Thyroid gland (tissue), 1 donor: ENCODE measurements at regions not wholly inside any gene's neighbourhood (a gene's known extent, or its start where the extent isn't known, plus 50 kb on each side); places are given as distances from the start of the nearest gene placed in this dataset. TPM values are rescaled to one million over a fixed set of nuclear protein-coding genes. Genes with fewer than 3 reads are reported as not detected.

Experiments
- small RNA-seq: library from RNA; depleted of rRNA; stranded (forward); fragments of <200 nt; gene quantifications from one replicate; pipeline ENCODE3, GENCODE V24; 2016

Small RNAs in the stretch of these regions (small RNA-seq; reads per million reads assigned to genes)
- gene AL589743.6: not detected
